ENCODE measurements at regions not wholly inside any gene's neighbourhood (a gene's known extent, or its start where the extent isn't known, plus 50 kb on each side); places are given as distances from the start of the nearest gene placed in this dataset.
"Not testable (repeated sequence)": the region's sequence is repeated elsewhere in the genome, so short reads cannot be mapped to it uniquely, and the experiment has no call there.

DNA sequence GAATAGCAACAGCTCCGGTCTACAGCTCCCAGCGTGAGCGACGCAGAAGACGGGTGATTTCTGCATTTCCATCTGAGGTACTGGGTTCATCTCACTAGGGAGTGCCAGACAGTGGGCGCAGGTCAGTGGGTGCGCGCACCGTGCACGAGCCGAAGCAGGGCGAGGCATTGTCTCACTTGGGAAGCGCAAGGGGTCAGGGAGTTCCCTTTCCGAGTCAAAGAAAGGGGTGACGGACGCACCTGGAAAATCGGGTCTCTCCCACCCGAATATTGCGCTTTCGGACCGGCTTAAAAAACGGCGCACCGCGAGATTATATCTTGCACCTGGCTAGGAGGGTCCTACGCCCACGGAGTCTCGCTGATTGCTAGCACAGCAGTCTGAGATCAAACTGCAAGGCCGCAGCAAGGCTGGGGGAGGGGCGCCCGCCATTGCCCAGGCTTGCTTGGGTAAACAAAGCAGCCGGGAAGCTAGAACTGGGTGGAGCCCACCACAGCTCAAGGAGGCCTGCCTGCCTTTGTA, 442.3 kb upstream of the NFIA start:
- not testable (repeated sequence) for DNase-seq

DNA sequence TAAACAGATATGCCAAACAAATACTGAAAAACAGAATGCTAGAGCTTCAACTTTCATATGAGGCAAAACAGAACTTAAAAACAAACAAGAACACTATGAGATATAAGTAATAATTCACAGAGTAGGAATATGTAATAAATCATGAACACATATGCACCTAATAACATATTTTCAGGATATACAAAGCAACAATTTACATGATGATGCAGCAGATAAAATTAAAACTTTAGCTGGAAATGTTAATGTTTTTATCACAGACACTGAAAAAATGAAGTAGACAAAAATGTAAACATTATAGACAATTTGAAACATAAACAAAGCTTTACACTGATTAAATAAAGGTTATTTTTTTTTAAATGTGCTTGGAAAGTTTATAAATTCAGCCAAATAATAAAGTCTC, 443.1 kb upstream of the NFIA start:
- no peak for DNase-seq

DNA sequence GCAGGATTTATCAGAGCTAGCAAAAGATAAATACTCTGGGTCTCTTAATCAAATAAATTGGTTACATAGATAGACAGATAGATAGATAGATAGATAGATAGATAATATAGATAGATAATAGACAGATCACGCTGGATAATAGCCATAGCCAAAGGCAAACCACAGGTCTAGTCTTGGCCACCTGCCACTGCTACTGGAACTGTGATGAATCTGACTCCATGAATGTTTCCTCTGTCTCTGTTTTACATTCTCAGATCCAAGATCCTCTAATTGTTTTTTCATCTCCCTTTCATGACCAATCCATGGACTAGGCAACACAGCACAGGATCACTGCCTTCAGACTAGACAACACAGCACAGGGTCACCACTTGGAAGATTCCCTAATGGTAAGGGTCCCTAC, 444.7 kb upstream of the NFIA start:
- DNase-seq = no peak

DNA sequence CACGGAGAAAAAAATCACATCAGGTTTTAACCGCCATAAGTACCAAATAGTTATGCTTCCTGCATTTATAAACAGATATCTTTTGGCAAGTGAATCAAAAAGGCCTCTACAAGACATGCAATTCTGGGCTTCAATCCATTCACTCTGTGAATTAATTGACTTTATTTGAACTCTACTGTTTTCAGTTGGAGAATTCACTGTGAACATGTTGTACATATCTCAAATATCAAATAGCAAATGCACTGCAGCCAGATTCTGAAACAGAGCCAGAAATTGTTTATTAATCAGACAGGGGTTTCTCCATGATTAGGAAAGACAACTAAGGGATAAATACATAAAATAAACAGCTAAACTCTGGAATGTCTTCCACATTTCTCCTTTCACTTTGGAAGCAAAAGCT, 445.4 kb upstream of the NFIA start:
- no peak for DNase-seq

GRCh38 chr1:60634106-60634505, 448.3 kb upstream of the NFIA start:
- DNase-seq = no peak

DNA sequence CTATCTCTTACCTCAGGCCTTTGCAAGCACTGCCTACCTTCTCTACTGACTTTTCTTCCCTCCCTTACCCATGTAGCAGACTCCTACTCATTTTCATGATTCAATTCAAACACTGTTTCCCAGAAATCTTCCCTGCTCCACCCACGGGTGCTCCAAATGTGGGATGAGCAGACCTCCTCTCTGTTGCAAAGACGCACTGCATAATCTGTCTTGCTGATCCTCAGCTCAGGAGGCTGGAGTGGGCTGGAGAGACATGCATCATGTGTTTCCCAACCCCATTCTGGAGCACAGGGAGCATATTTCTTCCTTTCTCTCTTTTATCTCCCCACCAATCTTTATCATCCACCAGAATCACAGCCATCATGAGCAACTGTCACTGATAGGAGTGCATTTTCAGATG, 459.9 kb upstream of the NFIA start:
- no peak for DNase-seq

DNA sequence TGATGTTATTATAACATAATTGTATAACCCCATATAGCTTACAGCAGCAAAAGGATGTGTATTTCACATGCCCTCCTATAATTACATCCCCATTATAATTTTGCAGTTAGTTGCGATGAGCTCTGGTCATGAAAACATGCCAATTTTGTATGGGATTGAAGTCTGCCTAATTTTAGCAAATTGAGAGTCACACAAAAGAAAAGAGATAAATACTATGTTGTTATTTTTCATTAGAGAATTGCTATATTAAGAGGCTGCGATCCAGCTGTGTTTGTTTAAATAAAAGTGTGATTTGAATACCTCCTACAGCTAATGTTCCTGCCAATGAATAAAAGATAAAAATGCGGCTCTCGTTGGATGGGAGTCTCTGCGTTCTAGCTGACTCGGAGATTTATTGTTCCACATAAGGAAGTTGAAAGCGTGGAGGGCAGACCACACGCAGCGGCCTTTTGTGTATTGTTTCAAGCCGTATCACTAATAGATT, 461.0 kb upstream of the NFIA start:
- DNase-seq = peak; percentile 57

DNA sequence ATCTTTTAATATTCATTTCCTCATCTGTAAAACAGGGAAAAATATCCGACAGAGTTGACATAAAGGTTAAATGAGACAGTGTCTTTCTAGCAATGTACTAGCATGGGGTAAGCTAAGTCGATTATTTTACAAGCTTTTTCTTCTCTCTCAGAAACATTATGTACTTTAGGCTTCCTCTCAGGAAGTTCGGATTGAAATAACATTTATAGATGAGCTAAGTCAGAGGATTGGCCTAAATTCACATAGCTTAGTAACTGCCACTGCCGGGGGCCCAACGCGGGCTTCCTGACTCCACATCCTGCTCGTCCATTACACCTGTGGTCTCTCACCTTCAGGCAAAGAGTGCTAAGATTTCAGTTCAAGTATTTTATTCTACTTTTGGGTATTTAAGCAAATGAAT, 462.3 kb upstream of the NFIA start:
- DNase-seq = no peak

GRCh38 chr1:60619581-60619980, 462.8 kb upstream of the NFIA start:
- DNase-seq = no peak

DNA sequence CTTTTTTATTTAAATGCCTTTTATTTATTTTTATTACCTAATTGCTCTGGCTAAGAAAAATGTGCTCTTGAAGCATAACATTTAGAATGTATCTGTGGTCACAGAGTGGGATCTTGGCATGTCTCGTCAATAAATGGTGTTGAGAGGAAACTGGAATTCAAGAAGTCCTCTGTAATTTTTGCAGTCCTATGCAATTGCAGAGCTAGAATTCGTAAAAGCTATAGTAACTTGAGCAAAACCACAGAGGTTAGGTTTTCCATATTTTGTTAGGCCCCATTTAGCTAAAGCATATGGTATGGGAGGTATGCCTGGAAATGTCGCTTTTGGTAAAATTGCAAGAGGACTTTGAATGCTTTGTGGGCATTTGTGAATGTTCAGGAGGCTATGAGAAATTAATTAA, 466.7 kb upstream of the NFIA start:
- peak; percentile 71 for DNase-seq

DNA sequence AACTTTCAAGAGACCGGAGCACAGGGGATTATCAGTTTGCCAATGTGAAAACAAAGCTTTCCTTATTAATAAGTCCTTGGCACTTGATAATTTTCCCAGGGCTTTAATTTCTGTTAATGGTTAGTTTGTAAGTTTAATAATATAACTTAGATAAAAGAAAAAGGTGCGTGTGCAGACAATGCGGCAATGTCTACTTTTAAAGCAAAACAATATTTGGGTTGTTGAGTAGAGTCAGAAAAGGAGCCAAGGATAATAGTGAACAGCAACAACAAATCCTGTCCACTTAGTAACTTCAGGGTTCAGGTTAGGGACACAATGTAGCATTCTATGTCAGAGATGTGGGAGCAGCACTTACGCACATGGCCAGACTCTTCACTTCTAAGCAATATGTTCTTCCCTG, 469.6 kb upstream of the NFIA start:
- DNase-seq = no peak

DNA sequence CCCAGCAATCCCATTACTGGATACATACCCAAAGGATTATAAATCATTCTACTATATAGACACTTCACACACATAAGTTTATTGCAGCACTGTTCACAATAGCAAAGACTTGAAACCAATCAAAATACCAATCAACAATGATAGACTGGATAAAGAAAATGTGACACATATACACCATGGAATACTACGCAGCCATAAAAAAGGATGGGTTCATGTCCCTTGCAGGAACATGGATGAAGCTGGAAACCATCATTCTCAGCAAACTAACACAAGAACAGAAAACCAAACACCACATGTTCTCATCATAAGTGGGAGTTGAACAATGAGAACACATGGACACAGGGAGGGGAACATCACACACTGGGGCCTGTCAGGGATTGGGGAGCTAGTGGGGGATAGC, 475.4 kb upstream of the NFIA start:
- DNase-seq = not testable (repeated sequence)

GRCh38 chr1:60600532-60600931, 481.8 kb upstream of the NFIA start:
- no peak for DNase-seq

DNA sequence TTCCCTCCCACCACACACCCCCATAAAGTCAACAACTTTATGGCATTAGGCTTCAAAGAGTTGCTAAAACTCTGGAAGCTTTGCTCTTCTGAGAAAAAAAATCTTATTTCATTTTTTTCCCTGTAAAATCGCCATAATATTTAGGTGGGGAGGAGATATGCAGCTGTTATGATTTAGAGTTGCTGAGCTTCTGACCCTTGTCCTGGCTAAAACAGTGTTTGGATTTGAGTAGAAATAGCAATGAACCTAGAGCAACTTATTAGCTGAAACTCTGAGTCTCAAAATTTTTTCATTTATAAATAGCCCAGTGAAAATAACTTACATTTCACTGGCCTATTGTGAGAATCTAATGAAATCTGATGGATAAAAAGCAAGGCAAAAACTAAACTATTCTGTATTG, 482.8 kb upstream of the NFIA start:
- no peak for DNase-seq

DNA sequence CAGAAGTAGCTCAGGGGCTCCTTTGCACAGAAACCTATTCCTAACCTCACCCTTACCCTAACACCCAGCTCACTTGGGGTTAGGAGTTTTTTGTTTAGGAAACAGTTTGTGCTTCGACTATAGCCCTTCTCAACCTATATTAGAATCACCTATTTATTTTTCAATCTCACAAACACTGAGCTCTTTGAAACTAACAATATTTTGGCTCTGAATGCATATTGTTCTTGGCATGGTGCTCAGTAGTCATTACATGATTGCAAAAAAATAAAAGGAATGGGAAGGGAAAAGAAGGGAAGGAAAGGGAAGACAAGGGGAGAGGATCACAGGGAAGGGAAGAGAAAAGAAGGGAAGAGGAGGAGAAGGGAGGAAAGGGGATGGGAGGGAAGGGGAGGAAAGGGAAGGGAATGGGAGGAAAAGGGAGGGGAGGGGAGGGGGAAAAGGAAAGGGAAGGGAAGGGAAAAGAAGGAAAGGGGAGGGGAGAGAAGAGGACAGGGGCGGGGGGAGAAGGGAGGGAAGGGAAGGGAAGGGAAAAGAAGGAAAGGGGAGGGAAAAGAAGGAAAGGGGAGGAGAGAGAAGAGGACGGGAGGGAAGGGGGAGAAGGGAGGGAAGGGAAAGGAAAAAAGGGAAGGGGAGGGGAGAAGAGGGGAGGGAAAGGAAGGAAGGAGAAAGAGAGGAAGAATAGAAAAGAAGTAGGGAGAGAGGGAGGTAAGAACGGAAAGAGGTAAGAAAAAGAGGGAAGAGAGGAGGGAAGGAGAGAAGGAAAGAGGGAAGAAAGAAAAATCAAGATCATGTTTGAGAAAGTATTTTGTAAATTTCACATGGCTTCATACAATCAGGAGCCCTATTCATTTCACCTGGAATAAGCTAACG, 484.1 kb upstream of the NFIA start:
- no peak for DNase-seq

DNA sequence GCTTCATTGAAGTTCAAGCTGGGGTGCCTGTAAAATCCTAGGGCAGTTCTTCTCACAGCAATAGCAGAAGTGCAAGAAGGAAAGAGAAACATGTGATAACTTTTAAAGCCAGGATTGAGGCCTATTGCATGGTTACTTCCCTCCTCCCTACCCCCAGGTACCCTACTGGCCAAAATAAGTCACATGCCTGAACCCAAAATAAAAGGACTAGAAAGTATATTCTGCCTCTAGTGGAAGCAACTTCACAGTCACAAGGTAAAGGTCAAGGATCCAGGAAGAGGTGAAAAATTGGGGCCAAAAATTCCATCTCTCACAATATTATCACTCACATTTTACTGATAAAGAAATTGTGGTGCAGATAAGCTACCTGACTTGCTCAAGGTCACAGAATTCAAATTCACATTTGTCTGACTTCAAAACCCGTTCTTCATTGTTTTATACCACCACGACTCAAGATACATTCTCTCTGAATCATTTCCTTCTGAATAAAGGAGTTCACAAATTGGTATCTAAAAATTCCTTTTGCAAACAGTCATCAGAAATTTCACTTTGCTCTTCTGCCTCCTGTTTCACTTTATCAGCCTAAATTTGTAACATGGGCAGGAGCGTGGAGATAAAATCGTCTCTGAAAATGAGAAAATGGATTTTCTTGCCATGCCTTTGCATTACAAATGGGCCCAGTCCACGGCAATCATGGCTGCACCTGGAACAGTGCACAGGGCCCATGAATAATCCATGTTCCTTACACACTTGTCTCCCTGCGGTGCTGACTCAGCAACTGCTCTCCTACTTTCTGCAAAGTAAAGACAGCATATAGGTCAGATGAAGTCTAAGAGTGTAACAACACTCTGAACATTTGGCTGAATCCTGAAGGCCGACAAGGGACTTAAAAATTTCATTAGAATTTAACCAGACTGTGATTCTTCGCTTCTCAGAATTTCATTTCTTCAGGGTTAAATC, 485.3 kb upstream of the NFIA start:
- peak; percentile 49 for DNase-seq

- no peak for DNase-seq
These were observed 490.8 kb upstream of the NFIA start for GRCh38 chr1:60591583-60591982.

DNA sequence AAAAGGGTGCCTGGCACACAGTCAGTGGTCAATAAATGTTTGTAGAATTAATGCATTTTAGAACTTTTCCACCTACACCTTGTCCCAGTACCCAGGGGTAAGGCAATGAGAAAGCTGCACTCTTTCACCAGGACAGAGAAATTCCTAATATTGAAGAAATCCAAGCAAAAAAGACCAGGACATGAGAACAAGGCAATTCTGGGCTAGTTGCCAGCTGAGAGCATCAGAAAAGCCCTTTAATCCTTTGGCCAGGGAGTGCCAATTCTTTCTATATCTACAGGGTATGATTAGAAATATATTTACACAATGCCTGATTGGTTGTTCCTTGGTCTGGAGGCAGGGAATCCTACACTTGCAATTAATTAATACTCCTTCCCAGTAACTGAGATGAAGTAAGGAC, 492.4 kb upstream of the NFIA start:
- no peak for DNase-seq

GRCh38 chr1:60589046-60589748, 493.2 kb upstream of the NFIA start:
- no peak for DNase-seq

GRCh38 chr1:60584371-60584770, 498.0 kb upstream of the NFIA start:
- DNase-seq = no peak

- no peak for DNase-seq
These were observed 498.7 kb upstream of the NFIA start for GRCh38 chr1:60583696-60584095.

- no peak for DNase-seq
These were observed 500.7 kb upstream of the NFIA start for GRCh38 chr1:60581455-60582220.
